Kidney (tissue), 13 donors: ENCODE measurements at regions not wholly inside any gene's neighbourhood (a gene's known extent, or its start where the extent isn't known, plus 50 kb on each side); places are given as distances from the start of the nearest gene placed in this dataset.
"Not testable (repeated sequence)": the region's sequence is repeated elsewhere in the genome, so short reads cannot be mapped to it uniquely, and the experiment has no call there.

Experiments used
- DNase-seq, 5 donors: peaks; one replicate each; pipeline ENCODE4 v3.0.0-alpha.2; 2013 to 2020
- FAIRE-seq: peaks from 2 replicates; lab custom pipeline; 2012; peaks lifted over from hg19 to GRCh38; lab: Jason Lieb, UNC
- H3K27ac ChIP-seq, 2 donors: one replicate each; pipeline ENCODE4 v1.7.0; 2013; ENCODE audit warnings: low read depth in 2 of 2, low read length in 2 of 2, inconsistent platforms in 1 of 2
- H3K27me3 ChIP-seq: one replicate; pipeline ENCODE4 v1.7.1; 2013; ENCODE audit warnings: low read length, inconsistent platforms; ENCODE audit not compliant: control insufficient read depth, insufficient read depth
- H3K36me3 ChIP-seq, 3 donors: one replicate each; pipeline versions ENCODE4 v1.7.0 to v1.7.1; 2013; ENCODE audit warnings: low read length in 3 of 3, control low read depth in 1 of 3, inconsistent platforms in 1 of 3; ENCODE audit not compliant: insufficient read depth in 3 of 3, control insufficient read depth in 2 of 3
- H3K4me1 ChIP-seq, 3 donors: one replicate each; pipeline versions ENCODE4 v1.7.0 to v1.7.1; 2013; ENCODE audit warnings: low read length in 3 of 3, inconsistent platforms in 1 of 3, low read depth in 1 of 3; ENCODE audit not compliant: control insufficient read depth in 2 of 3, insufficient read depth in 2 of 3
- H3K4me3 ChIP-seq, 3 donors: one replicate each; pipeline versions ENCODE4 v1.7.0 to v1.8.1; 2013; ENCODE audit warnings: low read length in 3 of 3, control low read depth in 1 of 3, inconsistent platforms in 1 of 3
- H3K9ac ChIP-seq, 3 donors: one replicate each; pipeline versions ENCODE4 v1.7.0 to v1.7.1; 2013; ENCODE audit warnings: low read length in 3 of 3, control low read depth in 1 of 3, inconsistent platforms in 1 of 3
- H3K9me3 ChIP-seq, 3 donors: one replicate each; pipeline versions ENCODE4 v1.7.0 to v1.7.1; 2013; ENCODE audit warnings: low read length in 3 of 3, control low read depth in 1 of 3, inconsistent platforms in 1 of 3; ENCODE audit not compliant: control insufficient read depth in 2 of 3, insufficient read depth in 1 of 3
- CTCF ChIP-seq: IDR thresholded peaks from 3 replicates; pipeline ENCODE4 v1.5.1; 2012; ENCODE audit warnings: mild to moderate bottlenecking, moderate library complexity, borderline replicate concordance; ENCODE audit not compliant: insufficient read depth; ENCODE audit errors: extremely low read depth
- intact Hi-C: fragments of 100-400 bp; cut with DNase I; formaldehyde crosslinking; loops from one replicate; pipeline ENCODE4 v1.11.1; 2022
- donor health status: control.
- donor health status: control.
- donor health status: control.
- donor health status: control.
- donor health status: control.
- donor health status: DM: yes; HTN: yes; CAD: no.
- donor health status: Normal renal cell carcinoma (clear cell type).

- FAIRE-seq, result no peak
- no peak for TF ChIP-seq CTCF
- intact Hi-C loops, result no loop called here
- no peaks in the 10 kb centered on the region for H3K27me3 ChIP-seq
- no peak overlapping the region for H3K9ac ChIP-seq
- H3K4me1 ChIP-seq, result no peaks in the 10 kb centered on the region
- DNase-seq, result no peak
- no peaks in the 10 kb centered on the region for H3K36me3 ChIP-seq
- H3K27ac ChIP-seq, result no peak overlapping the region
- no peak overlapping the region for H3K4me3 ChIP-seq
- peaks cover 0 to 5% (median 0%) of the 10 kb centered on the region in 3 donors for H3K9me3 ChIP-seq
These were observed 348.8 kb upstream of the TNC start for GRCh38 chr9:115466756-115467155.

- peaks cover 0 to 5% (median 0%) of the 10 kb centered on the region in 3 donors for H3K9me3 ChIP-seq
- H3K27me3 ChIP-seq, result no peaks in the 10 kb centered on the region
- no peak for TF ChIP-seq CTCF
- no peak overlapping the region for H3K9ac ChIP-seq
- H3K4me1 ChIP-seq, result no peaks in the 10 kb centered on the region
- no peaks in the 10 kb centered on the region for H3K36me3 ChIP-seq
- DNase-seq, result no peak
- no peak for FAIRE-seq
- H3K27ac ChIP-seq, result no peak overlapping the region
- intact Hi-C loops, result no loop called here
- no peak overlapping the region for H3K4me3 ChIP-seq
These were observed 351.9 kb upstream of the TNC start for GRCh38 chr9:115469841-115470240.

GRCh38 chr9:115473032-115473431, 355.1 kb upstream of the TNC start:
- H3K4me3 ChIP-seq, DNase-seq, H3K27me3 ChIP-seq, H3K9me3 ChIP-seq, FAIRE-seq, intact Hi-C loops, H3K27ac ChIP-seq, H3K4me1 ChIP-seq, H3K9ac ChIP-seq, H3K36me3 ChIP-seq: not testable (repeated sequence)

- Histone ChIP-seq H3K4me3 (no peak overlapping the region), H3K27ac (no peak overlapping the region), H3K9me3 (peaks cover 0 to 3% (median 0%) of the 10 kb centered on the region in 3 donors), H3K9ac (no peak overlapping the region), H3K4me1 (no peaks in the 10 kb centered on the region), H3K36me3 (no peaks in the 10 kb centered on the region), H3K27me3 (no peaks in the 10 kb centered on the region)
- no peak for TF ChIP-seq CTCF
- no peak for FAIRE-seq
- no peak for DNase-seq
- intact Hi-C loops, result no loop called here
These were observed 363.8 kb upstream of the TNC start for GRCh38 chr9:115481769-115482168.
